K562 (cell line): ENCODE measurements at regions not wholly inside any gene's neighbourhood (a gene's known extent, or its start where the extent isn't known, plus 50 kb on each side); places are given as distances from the start of the nearest gene placed in this dataset.

Source experiments
- ATAC-seq: fragments of 200-7000 bp; cut with Tn5 transposase; 3 replicates; pipeline ENCODE4 v1.9.1; 2020; ENCODE audit warnings: moderate library complexity
- BruUV-seq: library from RNA; stranded (reverse); fragments of 400-500 nt; replicated peaks from 2 replicates; lab custom pipeline; 2021; lab: Mats Ljungman, UMichigan
- CTCF ChIA-PET: fragments of 300-600 bp; formaldehyde crosslinking; extraction: SDS; loops from one replicate; lab custom pipeline; 2021; ENCODE audit warnings: low intra/inter-chr PET ratio; lab: Yijun Ruan, JAX
- POLR2A ChIA-PET: fragments of 300-600, 350-650 bp; sonication (Branson Sonifier 250); formaldehyde crosslinking; extraction: SDS; loops from one replicate; lab custom pipeline; 2021; ENCODE audit warnings: antibody characterized with exemption, inconsistent platforms; lab: Yijun Ruan, JAX
- DNase-seq, 4 experiments: peaks; one replicate each; pipeline versions ENCODE4 v3.0.0 to v3.0.0-alpha.2; 2011 to 2018; ENCODE audit warnings: low spot score in 3 of 4, mixed read lengths in 3 of 4; ENCODE audit errors: extremely low read depth in 1 of 4
- FAIRE-seq: peaks from 2 replicates; lab custom pipeline; 2011; peaks lifted over from hg19 to GRCh38; lab: Jason Lieb, UNC
- H2AFZ ChIP-seq: 2 replicates; pipeline ENCODE4 v1.6.0; 2011; ENCODE audit warnings: low read depth, low read length, control low read depth, inconsistent platforms
- H3K27ac ChIP-seq: fragments of 200-600 bp; 3 replicates; pipeline ENCODE4 v1.8.0; 2011; ENCODE audit warnings: low read depth, mild to moderate bottlenecking, control low read depth, inconsistent platforms, low read length, moderate library complexity, mixed read lengths; ENCODE audit errors: extremely low read depth
- H3K27me3 ChIP-seq, 2 experiments: fragments of 300-600 bp in 1 of 2; 2 replicates in 1 of 2; 3 replicates in 1 of 2; pipeline versions ENCODE4 v1.6.0 to v1.8.0; 2011; ENCODE audit warnings: inconsistent platforms in 2 of 2, low read length in 2 of 2, mild to moderate bottlenecking in 1 of 2, mixed read lengths in 1 of 2, moderate library complexity in 1 of 2; ENCODE audit not compliant: control insufficient read depth in 2 of 2, insufficient read depth in 2 of 2
- H3K36me3 ChIP-seq: fragments of 300-600 bp; 3 replicates; pipeline ENCODE4 v1.8.0; 2011; ENCODE audit warnings: mild to moderate bottlenecking, low read length, inconsistent platforms; ENCODE audit not compliant: control insufficient read depth, insufficient read depth
- H3K4me1 ChIP-seq, 2 experiments: fragments of 200-600 bp in 1 of 2; replicated peaks in 1 of 2; 2 replicates in 1 of 2; 3 replicates in 1 of 2; pipeline versions ENCODE4 v1.5.1 to v1.8.0; 2011; ENCODE audit warnings: inconsistent platforms in 2 of 2, low read length in 2 of 2, mild to moderate bottlenecking in 1 of 2, mixed read lengths in 1 of 2, moderate library complexity in 1 of 2; ENCODE audit not compliant: control insufficient read depth in 2 of 2, insufficient read depth in 2 of 2
- H3K4me2 ChIP-seq: 2 replicates; pipeline ENCODE4 v1.6.1; 2011; ENCODE audit warnings: low read length, control low read depth, inconsistent platforms, mixed read lengths; ENCODE audit not compliant: insufficient read depth
- H3K4me3 ChIP-seq: fragments of 200-600 bp; sonication (generic), shearing (Covaris generic); 2 replicates; pipeline ENCODE4 v1.5.1; 2016; ENCODE audit warnings: control low read depth, inconsistent platforms
- H3K79me2 ChIP-seq: fragments of 200-600 bp; 3 replicates; pipeline ENCODE4 v1.8.0; 2011; ENCODE audit warnings: low read length, inconsistent platforms; ENCODE audit not compliant: control insufficient read depth, insufficient read depth
- H3K9ac ChIP-seq, 2 experiments: 2 replicates each; pipeline versions ENCODE4 v1.6.0 to v1.6.1; 2011; ENCODE audit warnings: low read depth in 2 of 2, low read length in 2 of 2, control low read depth in 1 of 2, inconsistent platforms in 1 of 2, mild to moderate bottlenecking in 1 of 2, mixed read lengths in 1 of 2; ENCODE audit not compliant: insufficient read depth in 1 of 2
- H3K9me1 ChIP-seq: one replicate; pipeline ENCODE4 v1.6.0; 2011; ENCODE audit warnings: inconsistent platforms, mild to moderate bottlenecking, low read length, moderate library complexity; ENCODE audit not compliant: control insufficient read depth, insufficient read depth
- H3K9me3 ChIP-seq: replicated peaks from 2 replicates; pipeline ENCODE4 v1.5.1; 2011; ENCODE audit warnings: low read depth, low read length, inconsistent platforms; ENCODE audit not compliant: control insufficient read depth, insufficient read depth
- H4K20me1 ChIP-seq: replicated peaks from 2 replicates; pipeline ENCODE4 v1.6.1; 2011; ENCODE audit warnings: low read length, inconsistent platforms, mixed read lengths; ENCODE audit not compliant: control insufficient read depth, insufficient read depth
- BRF1 ChIP-seq: IDR thresholded peaks from 3 replicates; pipeline ENCODE4 v1.6.1; 2011; ENCODE audit warnings: borderline replicate concordance, mild to moderate bottlenecking; ENCODE audit not compliant: insufficient read length; ENCODE audit errors: extremely low read depth
- CHCHD3 ChIP-seq: fragments of 250-450 bp; sonication (Bioruptor Pico); IDR thresholded peaks from 2 replicates; pipeline ENCODE4 v2.1.2; 2022; ENCODE audit warnings: mild to moderate bottlenecking
- DACH1 ChIP-seq: fragments of 450-650 bp; IDR thresholded peaks from 2 replicates; pipeline ENCODE4 v1.6.1; 2018; ENCODE audit not compliant: partially characterized antibody
- HDAC1 ChIP-seq, 2 experiments: fragments of 450-650 bp; IDR thresholded peaks; 2 replicates each; pipeline ENCODE4 v1.6.1; 2016 to 2017; ENCODE audit warnings: inconsistent platforms in 1 of 2, mild to moderate bottlenecking in 1 of 2, moderate library complexity in 1 of 2
- NFIC ChIP-seq: fragments of 450-650 bp; IDR thresholded peaks from 2 replicates; pipeline ENCODE4 v1.6.1; 2017; ENCODE audit warnings: mild to moderate bottlenecking, inconsistent platforms
- ZNF143 ChIP-seq: sonication (generic); formaldehyde crosslinking; IDR thresholded peaks from 2 replicates; pipeline ENCODE4 v1.9.0; 2022; ENCODE audit warnings: mild to moderate bottlenecking, missing genetic modification reagents
- WGBS: fragments of 100-300 bp; shearing (Covaris generic); methylation state at CpG from one replicate; pipeline ENCODE4 v1.1.6; 2016; ENCODE audit warnings: low coverage, mixed read lengths; ENCODE audit not compliant: insufficient coverage; ENCODE audit errors: missing lambda C conversion rate; 5-methylcytosine and 5-hydroxymethylcytosine counted together
- in situ Hi-C: fragments of 300-500 bp; cut with MboI; formaldehyde crosslinking; loops from 4 replicates; pipeline ENCODE4 v1.15.0; 2018; ENCODE audit warnings: inconsistent platforms, mixed read lengths
- intact Hi-C: fragments of 100-400 bp; cut with micrococcal nuclease; formaldehyde crosslinking; loops from 2 replicates; pipeline ENCODE4 v1.14.2; 2022

- H3K27ac ChIP-seq = no peak overlapping the region
- no peaks in the 10 kb centered on the region for H3K79me2 ChIP-seq
- intact Hi-C loops (no loop called here), in situ Hi-C loops (no loop called here)
- no peaks in the 10 kb centered on the region for H3K36me3 ChIP-seq
- ATAC-seq (peak; percentile 42; the same call in 2 of the 3 replicates), FAIRE-seq (peak; percentile 35), DNase-seq (no peak)
- H3K9me3 ChIP-seq = no peaks in the 10 kb centered on the region
- WGBS = 4% methylated on average over 6 of the region's 6 CpGs
- ChIA-PET CTCF (no interaction called here), POLR2A (no interaction called here)
- no TSS peak for BruUV-seq
- no peak overlapping the region for H2AFZ ChIP-seq
- no peaks in the 10 kb centered on the region for H4K20me1 ChIP-seq
- no peak overlapping the region for H3K9ac ChIP-seq
- peaks cover 34 to 45% of the 10 kb centered on the region in 2 experiments for H3K27me3 ChIP-seq
- no peak overlapping the region for H3K4me2 ChIP-seq
- no peaks in the 10 kb centered on the region for H3K9me1 ChIP-seq
- H3K4me1 ChIP-seq = no peaks in the 10 kb centered on the region
- no peak overlapping the region for H3K4me3 ChIP-seq
- TF ChIP-seq BRF1 (no peak), NFIC (peak; percentile 41; the same call in 1 of the 2 replicates), CHCHD3 (CRISPR knock-in tag) (no peak), DACH1 (peak; percentile 75), ZNF143 (CRISPR knock-in tag) (no peak), HDAC1 (IDR thresholded peaks at IDR 0.05) (0 out of 4 replicates have a peak, but pooled peaks of 1 of the 2 experiments have one; percentile 16)
Observed at GRCh38 chr20:58598211-58599015, 52.7 kb upstream of the STX16 start.
